HS-5 (cell line): ENCODE measurements at regions not wholly inside any gene's neighbourhood (a gene's known extent, or its start where the extent isn't known, plus 50 kb on each side); places are given as distances from the start of the nearest gene placed in this dataset.

Experiments used
- DNase-seq: peaks from one replicate; pipeline ENCODE4 v3.0.0-alpha.2; 2012; ENCODE audit warnings: low read depth

- DNase-seq: peak; percentile 56
These were observed 55.9 kb upstream of the C3orf80 start for GRCh38 chr3:160169139-160169976.

GRCh38 chr3:160170409-160171370 lies 54.5 kb upstream of the C3orf80 start:
- no peak for DNase-seq

- no peak for DNase-seq
These were observed 53.4 kb upstream of the C3orf80 start for GRCh38 chr3:160171813-160172212.

- DNase-seq: no peak
These were observed 50.6 kb upstream of the C3orf80 start for GRCh38 chr3:160174621-160175020.
